UCSD-AML1 (cell line): ENCODE measurements at regions not wholly inside any gene's neighbourhood (a gene's known extent, or its start where the extent isn't known, plus 50 kb on each side); places are given as distances from the start of the nearest gene placed in this dataset.
"Not testable (repeated sequence)": the region's sequence is repeated elsewhere in the genome, so short reads cannot be mapped to it uniquely, and the experiment has no call there.

Experiments
- DNase-seq: peaks from one replicate; lab custom pipeline; 2025; ENCODE audit not compliant: unreplicated experiment; lab: John Stamatoyannopoulos, UW

GRCh38 chr21:27968240-27968639 is 1001.4 kb upstream of the ADAMTS5 start:
- DNase-seq, result not testable (repeated sequence)

GRCh38 chr21:27954543-27955165 is 987.8 kb upstream of the ADAMTS5 start:
- no peak for DNase-seq

- no peak for DNase-seq
Measured at GRCh38 chr21:27953340-27954045, 986.6 kb upstream of the ADAMTS5 start.

- not testable (repeated sequence) for DNase-seq
Measured at GRCh38 chr21:27949093-27949492, 982.2 kb upstream of the ADAMTS5 start.

- DNase-seq, result not testable (repeated sequence)
Measured at GRCh38 chr21:27930108-27930767, 963.4 kb upstream of the ADAMTS5 start.

- not testable (repeated sequence) for DNase-seq
Measured at GRCh38 chr21:27929179-27929578, 962.3 kb upstream of the ADAMTS5 start.

GRCh38 chr21:27928534-27929115 is 961.7 kb upstream of the ADAMTS5 start:
- not testable (repeated sequence) for DNase-seq

- DNase-seq, result not testable (repeated sequence)
Measured at GRCh38 chr21:27921421-27921820, 954.5 kb upstream of the ADAMTS5 start.

GRCh38 chr21:27917966-27918365 is 951.1 kb upstream of the ADAMTS5 start:
- DNase-seq, result not testable (repeated sequence)

- not testable (repeated sequence) for DNase-seq
Measured at GRCh38 chr21:27916326-27916725, 949.4 kb upstream of the ADAMTS5 start.

GRCh38 chr21:27912133-27912532 is 945.2 kb upstream of the ADAMTS5 start:
- DNase-seq, result not testable (repeated sequence)

GRCh38 chr21:27909487-27909886 is 942.6 kb upstream of the ADAMTS5 start:
- DNase-seq, result not testable (repeated sequence)

GRCh38 chr21:27908816-27909215 is 941.9 kb upstream of the ADAMTS5 start:
- not testable (repeated sequence) for DNase-seq

GRCh38 chr21:27902904-27903303 is 936.0 kb upstream of the ADAMTS5 start:
- not testable (repeated sequence) for DNase-seq

- not testable (repeated sequence) for DNase-seq
Measured at GRCh38 chr21:27893619-27894018, 926.7 kb upstream of the ADAMTS5 start.

- not testable (repeated sequence) for DNase-seq
Measured at GRCh38 chr21:27891495-27891894, 924.6 kb upstream of the ADAMTS5 start.

GRCh38 chr21:27887808-27888455 is 921.0 kb upstream of the ADAMTS5 start:
- DNase-seq, result not testable (repeated sequence)

GRCh38 chr21:27885296-27885711 is 918.4 kb upstream of the ADAMTS5 start:
- DNase-seq, result no peak

GRCh38 chr21:27881331-27881730 is 914.4 kb upstream of the ADAMTS5 start:
- DNase-seq, result not testable (repeated sequence)

- DNase-seq, result not testable (repeated sequence)
Measured at GRCh38 chr21:27872411-27872810, 905.5 kb upstream of the ADAMTS5 start.

GRCh38 chr21:27870755-27871154 is 903.9 kb upstream of the ADAMTS5 start:
- not testable (repeated sequence) for DNase-seq
